ENCODE measurements at regions not wholly inside any gene's neighbourhood (a gene's known extent, or its start where the extent isn't known, plus 50 kb on each side); places are given as distances from the start of the nearest gene placed in this dataset.

- TF ChIP-seq CTCF (IDR thresholded peaks at IDR 0.05; ENCODE audit: partially characterized antibody, unreplicated experiment), result no peak
- no peak overlapping the region for H3K4me3 Mint-ChIP-seq (ENCODE audit: unreplicated experiment)
- DNase-seq, result no peak
- no peaks in the 10 kb centered on the region for H3K9me3 Mint-ChIP-seq (ENCODE audit: unreplicated experiment)
- H3K27me3 Mint-ChIP-seq (ENCODE audit: unreplicated experiment), result no peaks in the 10 kb centered on the region
- H3K27ac Mint-ChIP-seq (ENCODE audit: unreplicated experiment), result no peak overlapping the region
- H3K4me1 Mint-ChIP-seq (ENCODE audit: low read depth, unreplicated experiment), result no peaks in the 10 kb centered on the region
- H3K36me3 Mint-ChIP-seq (ENCODE audit: unreplicated experiment), result no peaks in the 10 kb centered on the region
Observed at GRCh38 chr12:4210183-4210582, 63.4 kb upstream of the CCND2 start.

DNA sequence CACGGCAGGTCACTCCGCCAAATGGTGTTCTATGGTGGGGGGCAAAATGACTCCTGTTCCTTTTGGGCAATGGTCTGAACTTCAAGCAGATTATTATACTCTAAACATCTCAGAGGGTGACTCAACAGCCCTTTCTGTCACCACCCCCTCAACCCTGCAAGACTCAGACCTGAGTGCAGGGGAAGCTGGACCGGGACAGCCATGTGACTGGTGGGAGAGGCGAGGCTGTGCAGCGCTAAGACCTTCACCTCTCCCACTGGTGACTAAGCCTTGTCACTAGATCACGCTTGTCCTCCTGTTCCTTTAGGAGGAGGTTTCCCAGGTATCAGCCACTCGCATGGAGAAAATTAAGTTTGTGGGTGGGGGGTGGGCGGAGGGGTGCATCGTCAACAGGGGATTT, 67.1 kb upstream of the CCND2 start:
- H3K36me3 Mint-ChIP-seq (ENCODE audit: unreplicated experiment), result no peaks in the 10 kb centered on the region
- no peak overlapping the region for H3K4me3 Mint-ChIP-seq (ENCODE audit: unreplicated experiment)
- peaks cover 2% of the 10 kb centered on the region for H3K9me3 Mint-ChIP-seq (ENCODE audit: unreplicated experiment)
- no peak for TF ChIP-seq CTCF (IDR thresholded peaks at IDR 0.05; ENCODE audit: partially characterized antibody, unreplicated experiment)
- H3K4me1 Mint-ChIP-seq (ENCODE audit: low read depth, unreplicated experiment), result no peaks in the 10 kb centered on the region
- H3K27me3 Mint-ChIP-seq (ENCODE audit: unreplicated experiment), result no peaks in the 10 kb centered on the region
- H3K27ac Mint-ChIP-seq (ENCODE audit: unreplicated experiment), result no peak overlapping the region
- no peak for DNase-seq

DNA sequence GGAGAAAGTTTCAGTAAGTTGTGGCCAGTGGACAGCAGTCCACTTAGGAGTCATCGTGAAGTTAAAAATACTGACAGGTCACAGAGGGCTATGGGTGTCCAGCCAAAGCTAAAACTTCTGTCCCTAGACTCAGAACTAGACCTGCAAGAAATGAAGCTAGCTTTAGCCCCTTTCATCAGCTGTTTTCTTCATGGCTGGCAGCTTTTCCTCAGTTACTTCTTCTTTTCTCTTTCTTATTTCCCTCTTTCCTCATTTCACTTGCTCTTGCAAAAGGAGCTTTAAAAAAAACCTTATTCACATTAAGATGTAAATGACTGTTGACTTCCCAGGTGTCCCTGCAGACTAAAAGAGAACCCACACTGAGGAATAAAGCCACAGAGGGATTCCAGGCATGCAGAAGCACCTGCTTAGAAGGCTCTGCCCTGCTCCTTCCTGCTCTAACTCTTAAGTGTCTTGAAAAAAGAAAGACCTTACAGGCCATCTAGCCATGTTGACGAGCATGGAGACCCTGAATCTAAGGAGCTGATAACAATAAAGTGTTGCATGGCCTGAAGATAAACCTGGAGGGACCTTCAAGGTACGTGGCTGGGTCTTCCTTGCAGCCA, 69.7 kb upstream of the CCND2 start:
- H3K36me3 Mint-ChIP-seq (ENCODE audit: unreplicated experiment), result no peaks in the 10 kb centered on the region
- peaks cover 2% of the 10 kb centered on the region for H3K27me3 Mint-ChIP-seq (ENCODE audit: unreplicated experiment)
- TF ChIP-seq CTCF (IDR thresholded peaks at IDR 0.05; ENCODE audit: partially characterized antibody, unreplicated experiment), result no peak
- no peak overlapping the region for H3K27ac Mint-ChIP-seq (ENCODE audit: unreplicated experiment)
- H3K4me1 Mint-ChIP-seq (ENCODE audit: low read depth, unreplicated experiment), result no peaks in the 10 kb centered on the region
- no peak for DNase-seq
- no peak overlapping the region for H3K4me3 Mint-ChIP-seq (ENCODE audit: unreplicated experiment)
- H3K9me3 Mint-ChIP-seq (ENCODE audit: unreplicated experiment), result peaks cover 4% of the 10 kb centered on the region

DNA sequence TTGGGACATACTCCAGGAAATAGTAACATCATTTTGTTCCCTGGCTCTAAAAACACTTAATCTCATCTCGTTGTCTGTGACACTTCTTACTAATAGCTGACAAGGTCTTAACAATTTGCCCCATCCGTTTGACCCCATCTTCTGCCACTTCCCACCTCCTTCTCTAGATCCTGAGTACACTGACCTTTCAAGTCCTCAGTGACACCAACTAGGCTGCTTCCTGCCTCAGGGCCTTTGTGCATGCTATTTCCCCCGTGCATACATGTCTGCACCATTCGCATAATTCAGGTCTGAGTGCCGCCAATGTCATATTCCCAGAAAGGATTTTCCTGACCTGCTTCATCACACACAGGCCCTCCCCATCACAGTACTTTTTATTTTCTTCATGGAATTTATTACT, 70.6 kb upstream of the CCND2 start:
- Mint-ChIP-seq H3K4me3 (ENCODE audit: unreplicated experiment) (no peak overlapping the region), H3K4me1 (ENCODE audit: low read depth, unreplicated experiment) (no peaks in the 10 kb centered on the region)

More for the DNA sequence above, 70.6 kb upstream of the CCND2 start:
- Mint-ChIP-seq H3K27ac (ENCODE audit: unreplicated experiment) (no peak overlapping the region), H3K36me3 (ENCODE audit: unreplicated experiment) (no peaks in the 10 kb centered on the region), H3K27me3 (ENCODE audit: unreplicated experiment) (peaks cover 2% of the 10 kb centered on the region), H3K9me3 (ENCODE audit: unreplicated experiment) (peaks cover 4% of the 10 kb centered on the region)
- DNase-seq, result no peak
- TF ChIP-seq CTCF (IDR thresholded peaks at IDR 0.05; ENCODE audit: partially characterized antibody, unreplicated experiment), result no peak
